GM21515 (cell line): ENCODE measurements at regions not wholly inside any gene's neighbourhood (a gene's known extent, or its start where the extent isn't known, plus 50 kb on each side); places are given as distances from the start of the nearest gene placed in this dataset.

Experiments used
- ATAC-seq: cut with Tn5 transposase; IDR thresholded peaks from one replicate; pipeline ENCODE4 v1.9.1; 2021; ENCODE audit not compliant: unreplicated experiment

DNA sequence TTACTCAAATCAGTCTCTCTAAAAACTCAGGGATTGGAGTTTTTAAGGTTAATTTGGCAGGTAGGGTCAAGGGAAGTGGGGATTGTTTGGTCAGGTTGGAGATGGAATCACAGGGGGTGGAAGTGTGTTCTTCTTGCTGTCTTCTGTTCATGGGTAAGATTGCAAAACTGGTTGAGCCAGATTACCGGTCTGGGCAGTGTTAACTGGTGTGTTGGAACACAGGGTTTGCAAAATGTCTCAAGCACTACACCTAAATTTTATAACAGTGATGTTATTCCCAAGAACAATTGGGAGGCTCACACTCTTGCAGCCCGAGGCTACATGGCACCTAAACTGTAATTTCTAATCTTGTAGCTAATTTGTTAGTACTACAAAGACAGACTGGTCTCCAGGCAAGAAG is 425.4 kb downstream of the PLOD2 start:
- ATAC-seq: no peak

DNA sequence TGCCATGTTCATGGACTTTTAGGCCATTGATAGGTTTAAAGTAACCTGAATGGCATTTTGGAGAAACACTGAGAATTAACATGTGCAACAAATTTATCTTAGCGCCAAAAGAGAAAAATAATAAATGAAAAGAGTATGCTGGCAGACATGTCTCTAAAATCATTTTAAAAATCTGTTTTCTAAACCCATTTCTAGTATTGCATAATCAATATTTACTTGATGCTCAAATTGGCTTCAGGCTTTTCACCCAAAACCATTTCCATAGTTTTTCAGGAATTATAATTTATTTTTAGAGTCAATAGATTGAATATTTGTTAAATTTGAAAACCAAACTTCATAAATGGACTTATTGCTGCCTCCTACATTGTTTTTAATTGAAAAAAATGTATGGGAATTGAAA is 423.0 kb downstream of the PLOD2 start:
- no peak for ATAC-seq

DNA sequence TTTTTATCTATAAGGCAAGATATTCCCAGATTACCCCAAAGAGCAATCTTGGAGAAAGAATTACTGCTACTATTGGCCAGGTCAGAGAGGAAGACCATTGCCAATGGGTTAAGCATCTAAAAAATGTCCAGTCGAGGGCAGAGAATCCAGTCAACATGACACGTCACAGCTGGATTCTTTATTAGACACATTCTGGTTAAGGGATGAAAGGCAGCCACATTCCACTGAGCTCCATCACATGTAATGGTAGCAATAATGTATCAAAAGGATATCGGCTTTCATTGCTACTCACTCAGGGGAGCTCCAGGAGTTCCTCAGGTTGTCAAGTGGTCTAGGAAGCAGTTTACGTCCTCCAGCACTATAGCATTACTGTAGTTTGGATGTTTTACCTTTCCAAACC is 421.1 kb downstream of the PLOD2 start:
- no peak for ATAC-seq

- ATAC-seq: no peak
Observed at GRCh38 chr3:145750657-145751056, 410.3 kb downstream of the PLOD2 start.

DNA sequence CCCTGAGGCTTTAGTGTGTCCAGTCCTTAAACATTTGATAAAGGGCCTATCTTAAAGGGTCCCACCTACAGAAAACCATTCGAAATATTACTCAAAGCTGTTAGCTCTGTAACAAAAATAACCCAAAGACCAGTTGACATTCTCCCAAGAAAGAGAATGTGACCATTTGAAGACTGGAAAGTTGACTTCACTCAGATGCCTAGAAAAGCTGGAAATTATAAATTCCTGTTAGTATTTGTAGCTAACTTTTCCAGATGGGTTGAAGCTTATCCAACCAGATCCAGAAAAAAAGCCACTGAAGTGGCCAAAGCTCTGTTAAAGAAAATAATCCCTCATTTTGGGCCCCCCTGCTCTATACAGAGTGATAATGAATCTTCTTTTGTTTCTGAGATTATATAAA is 408.4 kb downstream of the PLOD2 start:
- no peak for ATAC-seq

DNA sequence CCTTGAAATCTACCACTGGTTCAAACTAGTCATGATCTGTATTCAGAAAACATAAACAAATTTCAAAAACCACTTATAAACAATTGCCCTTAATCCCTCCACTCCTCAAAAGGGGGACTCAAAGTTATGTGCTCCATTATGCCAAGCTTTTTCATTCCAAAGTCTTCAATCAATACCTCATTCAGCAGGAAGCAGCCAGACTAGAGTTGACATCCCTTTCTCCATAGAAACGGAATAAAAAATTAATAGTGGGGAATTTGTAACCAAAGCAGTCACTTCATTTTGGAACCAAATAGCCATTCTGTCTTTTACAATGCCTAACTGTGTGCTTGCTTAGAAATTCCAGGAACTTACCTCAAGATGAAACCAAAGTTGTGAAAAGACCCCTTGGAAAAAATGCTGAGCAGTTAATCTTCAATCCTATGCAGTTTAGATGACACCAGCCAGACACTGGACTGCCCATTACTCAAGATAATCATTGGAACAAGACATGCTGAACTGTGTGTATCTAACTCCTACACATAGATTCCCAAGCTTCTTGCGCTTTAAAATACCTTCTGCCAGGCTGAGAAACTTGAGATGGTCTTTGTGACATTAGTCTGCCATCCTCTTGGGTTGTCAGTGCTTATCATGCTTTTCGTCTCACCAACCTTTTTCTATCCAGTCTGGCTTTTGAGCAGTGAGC is 406.2 kb downstream of the PLOD2 start:
- ATAC-seq: no peak

GRCh38 chr3:145760036-145760435 is 400.9 kb downstream of the PLOD2 start:
- ATAC-seq: no peak

- no peak for ATAC-seq
Observed at GRCh38 chr3:145767909-145768308, 393.1 kb downstream of the PLOD2 start.

DNA sequence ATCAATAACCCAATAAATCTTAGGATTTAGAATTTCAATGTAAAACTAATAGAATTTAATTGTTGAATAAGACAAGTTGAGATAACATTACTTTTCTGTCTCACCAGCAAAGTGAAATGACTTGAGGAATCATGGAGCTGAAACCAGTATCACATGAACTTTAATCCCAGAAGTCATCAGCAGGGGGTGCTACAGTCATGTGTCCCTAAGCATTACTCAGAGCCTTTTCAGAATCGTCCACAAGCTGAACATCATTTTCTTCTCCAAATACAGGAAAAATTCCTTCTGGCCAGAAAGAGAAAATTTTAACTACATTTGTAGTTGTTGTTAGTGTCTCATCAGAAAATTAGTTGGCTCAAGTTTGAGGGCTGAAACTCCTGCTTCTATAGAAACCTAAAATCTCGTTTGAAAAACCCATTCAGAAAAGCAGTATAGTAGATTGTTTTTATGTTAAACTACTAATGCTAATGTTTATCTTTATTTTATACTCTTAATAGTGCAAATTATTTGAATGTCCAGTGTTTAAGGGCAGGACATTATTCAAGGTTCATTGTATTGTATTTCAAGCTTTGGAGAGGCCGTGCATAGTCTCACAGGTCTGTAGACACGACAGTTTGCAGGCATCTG is 384.1 kb downstream of the PLOD2 start:
- ATAC-seq: peak; percentile 74

DNA sequence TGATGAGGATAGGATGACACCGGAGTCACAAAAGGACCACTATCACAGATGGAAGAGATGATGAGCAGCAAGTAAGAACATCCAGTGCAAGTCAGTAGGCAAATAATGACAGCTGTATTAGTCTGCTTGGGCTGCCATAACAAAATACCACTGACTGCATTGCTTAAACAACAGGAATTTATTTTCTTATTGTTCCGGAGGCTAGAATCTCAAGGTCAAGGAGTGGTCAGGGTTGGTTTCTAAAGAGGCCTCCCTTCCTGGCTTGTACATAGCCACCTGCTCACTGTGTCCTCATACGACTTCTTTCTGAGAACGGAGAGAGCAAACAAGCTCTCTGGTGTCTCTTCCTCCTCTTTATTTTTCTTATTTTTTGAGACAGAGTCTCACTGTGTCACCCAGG is 380.7 kb downstream of the PLOD2 start:
- ATAC-seq: no peak

- no peak for ATAC-seq
Observed at GRCh38 chr3:145785668-145786067, 375.3 kb downstream of the PLOD2 start.

GRCh38 chr3:145798007-145798406 is 363.0 kb downstream of the PLOD2 start:
- ATAC-seq: no peak

DNA sequence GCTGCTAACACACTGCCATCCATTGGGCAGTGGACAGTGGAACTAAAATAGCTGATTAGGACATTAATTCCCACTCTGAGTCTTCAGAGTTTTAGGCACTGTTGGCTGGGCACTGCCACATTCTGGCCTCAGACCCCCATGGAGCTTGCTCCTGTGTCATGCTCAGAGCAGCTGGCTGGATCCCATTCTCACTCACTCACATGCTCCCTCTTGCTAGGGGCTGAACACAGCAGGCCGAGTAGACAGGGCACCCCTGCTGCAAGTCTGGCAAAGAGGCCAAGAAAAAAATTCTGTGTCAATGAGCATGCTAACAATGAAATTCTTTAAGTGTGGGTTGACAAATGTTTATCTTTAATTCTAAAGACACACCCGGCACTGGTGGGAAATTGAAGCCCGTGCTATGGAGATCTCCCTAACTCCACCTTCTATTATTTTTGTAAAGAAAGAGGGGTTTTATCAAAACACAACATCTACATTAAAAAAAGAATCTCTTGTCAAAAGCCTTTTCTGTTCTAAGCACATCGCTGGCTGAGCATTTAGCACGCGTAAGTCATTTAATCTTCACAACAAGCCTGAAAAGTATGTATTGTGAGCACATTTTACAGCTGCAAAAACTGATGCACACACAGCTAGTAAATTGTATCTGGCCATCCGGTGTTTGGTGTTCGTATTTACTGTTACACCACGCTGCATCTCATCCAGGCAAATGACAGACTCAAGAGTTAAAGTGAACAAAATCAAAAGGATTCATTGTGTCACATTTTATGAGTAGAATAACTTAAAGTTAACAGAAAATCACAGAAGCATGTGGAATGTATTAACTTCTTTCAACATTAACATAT is 362.1 kb downstream of the PLOD2 start:
- no peak for ATAC-seq

DNA sequence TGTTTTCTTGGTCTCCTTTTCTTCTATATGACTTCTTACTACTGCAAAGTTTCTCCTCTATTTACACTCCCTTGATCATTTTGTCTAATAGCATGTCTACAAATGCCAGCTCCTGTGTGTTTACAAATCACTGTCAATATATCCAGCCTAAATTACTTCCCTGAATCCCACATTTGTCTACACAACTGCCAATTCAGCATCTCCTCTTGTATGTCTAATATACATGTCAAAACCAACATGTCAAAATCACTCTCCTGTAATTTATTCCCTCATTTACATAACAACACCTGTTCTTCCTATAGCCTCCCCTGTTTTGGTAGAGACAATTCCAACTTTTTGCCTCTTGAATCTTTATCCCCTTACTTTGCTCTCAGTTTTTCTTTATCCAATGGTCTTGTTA is 359.3 kb downstream of the PLOD2 start:
- no peak for ATAC-seq

GRCh38 chr3:145807990-145808389 is 353.0 kb downstream of the PLOD2 start:
- no peak for ATAC-seq

GRCh38 chr3:145812391-145812790 is 348.6 kb downstream of the PLOD2 start:
- ATAC-seq: no peak

- no peak for ATAC-seq
Observed at GRCh38 chr3:145815707-145816413, 345.1 kb downstream of the PLOD2 start.

DNA sequence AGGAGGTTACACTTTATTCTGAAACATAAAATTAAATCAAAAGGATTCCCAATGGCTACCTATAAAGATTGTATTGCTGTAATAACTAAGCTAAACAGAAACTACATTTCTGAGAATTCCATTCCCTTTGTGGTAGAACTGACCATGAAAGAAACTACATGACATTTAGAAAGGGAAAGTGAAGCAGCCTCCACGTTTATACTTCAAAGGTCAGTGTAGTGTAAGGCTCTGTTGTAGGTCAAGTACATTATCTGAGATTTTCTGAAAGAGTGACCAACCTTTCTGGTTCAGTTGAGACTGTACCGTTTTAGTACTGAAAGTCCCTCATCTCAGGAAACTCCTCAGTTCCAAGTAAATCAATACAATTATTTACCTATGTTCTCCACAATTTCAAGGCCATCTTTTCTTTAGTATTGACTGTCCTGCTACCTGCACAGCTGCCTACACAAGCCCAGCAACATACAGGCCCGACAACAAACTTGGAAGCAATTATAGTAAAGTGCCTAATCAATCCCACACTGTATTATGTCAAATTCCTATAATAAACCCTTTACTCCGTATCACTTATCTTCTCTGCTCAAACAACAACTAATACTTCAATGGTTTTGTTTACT is 343.0 kb downstream of the PLOD2 start:
- ATAC-seq: no peak

- no peak for ATAC-seq
Observed at GRCh38 chr3:145820170-145820569, 340.8 kb downstream of the PLOD2 start.

GRCh38 chr3:145842294-145842902 is 318.6 kb downstream of the PLOD2 start:
- no peak for ATAC-seq

DNA sequence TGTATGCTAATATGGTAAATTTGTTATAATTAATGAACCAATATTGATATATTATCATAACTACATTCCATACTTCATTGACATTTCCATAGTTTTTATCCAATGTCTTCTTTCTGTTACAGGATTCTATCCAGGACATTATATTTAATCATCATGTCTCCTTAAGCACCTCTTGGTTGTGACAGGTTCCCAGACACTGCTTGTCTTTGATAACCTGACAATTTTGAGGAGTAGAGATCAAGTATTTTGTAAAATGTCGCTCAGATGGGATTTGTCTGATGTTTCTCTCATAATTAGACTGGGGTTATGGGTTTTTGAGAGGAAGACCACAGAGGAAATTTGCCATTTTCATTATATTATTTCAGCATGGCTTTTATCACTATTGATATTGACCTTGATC is 317.4 kb downstream of the PLOD2 start:
- ATAC-seq: no peak
